Esophagus muscularis mucosa (tissue), 4 donors: ENCODE measurements at regions not wholly inside any gene's neighbourhood (a gene's known extent, or its start where the extent isn't known, plus 50 kb on each side); places are given as distances from the start of the nearest gene placed in this dataset.
"Not testable (repeated sequence)": the region's sequence is repeated elsewhere in the genome, so short reads cannot be mapped to it uniquely, and the experiment has no call there.

ENCODE experiments used
- DNase-seq: peaks from one replicate; pipeline ENCODE4 v3.0.0-alpha.2; 2017; ENCODE audit errors: extremely low spot score
- H3K27ac ChIP-seq, 4 donors: fragments of 200-600 bp; sonication (generic); replicated peaks in 1 of 4; 1 replicate in 3 of 4; 2 replicates in 1 of 4; pipeline ENCODE4 v1.5.1; 2016 to 2019; ENCODE audit warnings: mild to moderate bottlenecking in 1 of 4
- H3K27me3 ChIP-seq, 4 donors: fragments of 200-600 bp; sonication (generic); one replicate each; pipeline versions ENCODE4 v1.5.1 to v1.6.0; 2016 to 2019
- H3K36me3 ChIP-seq, 4 donors: fragments of 200-600 bp; sonication (generic); one replicate each; pipeline ENCODE4 v1.5.1; 2016 to 2019
- H3K4me1 ChIP-seq, 4 donors: fragments of 200-600 bp; sonication (generic); one replicate each; pipeline ENCODE4 v1.5.1; 2016 to 2019
- H3K4me3 ChIP-seq, 4 donors: fragments of 200-600 bp; sonication (generic); 1 replicate in 2 of 4; 2 replicates in 2 of 4; pipeline ENCODE4 v1.5.1; 2016 to 2019; ENCODE audit warnings: mild to moderate bottlenecking in 4 of 4, moderate library complexity in 1 of 4
- H3K9me3 ChIP-seq, 4 donors: fragments of 200-600 bp; sonication (generic); 1 replicate in 3 of 4; 2 replicates in 1 of 4; pipeline ENCODE4 v1.5.1; 2016 to 2019
- CTCF ChIP-seq, 3 experiments: fragments of 200-600 bp in 2 of 3; fragments of 450-650 bp in 1 of 3; sonication (generic) in 2 of 3; IDR thresholded peaks; one replicate each; pipeline ENCODE4 v1.5.1; 2017 to 2019; ENCODE audit warnings: antibody characterized with exemption in 3 of 3, mild to moderate bottlenecking in 2 of 3, moderate library complexity in 1 of 3
- EP300 ChIP-seq: sonication (generic); formaldehyde crosslinking; IDR thresholded peaks from one replicate; pipeline ENCODE4 v1.6.1; 2017; ENCODE audit warnings: antibody characterized with exemption
- POLR2A ChIP-seq: fragments of 450-650 bp; IDR thresholded peaks from one replicate; pipeline ENCODE4 v1.6.1; 2017; ENCODE audit warnings: antibody characterized with exemption, moderate library complexity, mild to moderate bottlenecking, low read depth
- POLR2AphosphoS5 ChIP-seq, 2 donors: sonication (generic); formaldehyde crosslinking; IDR thresholded peaks; one replicate each; pipeline ENCODE4 v1.6.1; 2017; ENCODE audit warnings: antibody characterized with exemption in 2 of 2
- WGBS: methylation state at CpG from one replicate; pipeline ENCODE4 v1.1.5; 2018; 5-methylcytosine and 5-hydroxymethylcytosine counted together
- intact Hi-C: fragments of 100-400 bp; cut with DNase I; formaldehyde crosslinking; loops from one replicate; pipeline ENCODE4 v1.15.1; 2023

GRCh38 chr2:53610260-53610659, 157.3 kb upstream of the CHAC2 start:
- no peak overlapping the region for H3K27ac ChIP-seq
- no peak overlapping the region for H3K4me3 ChIP-seq
- no peaks in the 10 kb centered on the region for H3K27me3 ChIP-seq
- DNase-seq = no peak
- H3K4me1 ChIP-seq = no peaks in the 10 kb centered on the region
- H3K36me3 ChIP-seq = no peaks in the 10 kb centered on the region
- H3K9me3 ChIP-seq = no peaks in the 10 kb centered on the region
- intact Hi-C loops = no loop called here
- TF ChIP-seq POLR2A (no peak), POLR2AphosphoS5 (IDR thresholded peaks at IDR 0.05) (no peak), EP300 (no peak), CTCF (IDR thresholded peaks at IDR 0.05) (no peak)

- no peak overlapping the region for H3K4me3 ChIP-seq
- WGBS = 86% methylated on average over 6 of the region's 6 CpGs
- no peaks in the 10 kb centered on the region for H3K36me3 ChIP-seq
- no peak overlapping the region for H3K27ac ChIP-seq
- no peak for DNase-seq
- H3K27me3 ChIP-seq = no peaks in the 10 kb centered on the region
- H3K4me1 ChIP-seq = no peaks in the 10 kb centered on the region
- TF ChIP-seq EP300 (no peak), POLR2AphosphoS5 (IDR thresholded peaks at IDR 0.05) (no peak), POLR2A (no peak), CTCF (IDR thresholded peaks at IDR 0.05) (no peak)
- H3K9me3 ChIP-seq = no peaks in the 10 kb centered on the region
- intact Hi-C loops = no loop called here
Measured at GRCh38 chr2:53609551-53609950, 158.1 kb upstream of the CHAC2 start.

GRCh38 chr2:53608293-53608692, 159.3 kb upstream of the CHAC2 start:
- no peaks in the 10 kb centered on the region for H3K36me3 ChIP-seq
- H3K27ac ChIP-seq = no peak overlapping the region
- H3K4me3 ChIP-seq = no peak overlapping the region
- TF ChIP-seq EP300 = no peak
- no peak for TF ChIP-seq POLR2A
- TF ChIP-seq POLR2AphosphoS5 (IDR thresholded peaks at IDR 0.05) = no peak
- TF ChIP-seq CTCF (IDR thresholded peaks at IDR 0.05) = no peak
- DNase-seq = no peak
- no peaks in the 10 kb centered on the region for H3K9me3 ChIP-seq
- intact Hi-C loops = no loop called here
- WGBS = 93% methylated on average over 5 of the region's 5 CpGs
- H3K4me1 ChIP-seq = no peaks in the 10 kb centered on the region
- no peaks in the 10 kb centered on the region for H3K27me3 ChIP-seq

- Histone ChIP-seq H3K36me3 (no peaks in the 10 kb centered on the region), H3K27me3 (no peaks in the 10 kb centered on the region), H3K4me3 (no peak overlapping the region), H3K4me1 (no peaks in the 10 kb centered on the region), H3K9me3 (no peaks in the 10 kb centered on the region), H3K27ac (no peak overlapping the region)
- TF ChIP-seq POLR2A (no peak), EP300 (no peak), CTCF (IDR thresholded peaks at IDR 0.05) (no peak), POLR2AphosphoS5 (IDR thresholded peaks at IDR 0.05) (no peak)
- 59% methylated on average over 3 of the region's 3 CpGs for WGBS
- DNase-seq = no peak
- intact Hi-C loops = no loop called here
Measured at GRCh38 chr2:53600815-53601214, 166.8 kb upstream of the CHAC2 start.

- H3K4me3 ChIP-seq, H3K27me3 ChIP-seq, H3K27ac ChIP-seq, DNase-seq, intact Hi-C loops, H3K9me3 ChIP-seq, H3K4me1 ChIP-seq, H3K36me3 ChIP-seq: not testable (repeated sequence)
- 86% methylated on average over 37 of the region's 38 CpGs for WGBS
Measured at GRCh38 chr2:53586733-53587612, 180.6 kb upstream of the CHAC2 start.
